Breast epithelium (tissue), 4 donors: ENCODE measurements at regions not wholly inside any gene's neighbourhood (a gene's known extent, or its start where the extent isn't known, plus 50 kb on each side); places are given as distances from the start of the nearest gene placed in this dataset.

Experiments used
- DNase-seq, 2 donors: peaks; one replicate each; pipeline ENCODE4 v3.0.0-alpha.2; 2019; ENCODE audit warnings: low spot score in 2 of 2
- H3K27ac ChIP-seq, 2 donors: fragments of 200-600 bp; sonication (generic) in 1 of 2; one replicate each; pipeline ENCODE4 v1.5.1; 2016 to 2019; ENCODE audit warnings: mild to moderate bottlenecking in 1 of 2
- H3K27me3 ChIP-seq, 2 donors: fragments of 200-600 bp; sonication (generic) in 1 of 2; one replicate each; pipeline versions ENCODE4 v1.5.1 to v1.6.0; 2017 to 2019; ENCODE audit warnings: control low read depth in 1 of 2, mild to moderate bottlenecking in 1 of 2
- H3K36me3 ChIP-seq: fragments of 200-600 bp; one replicate; pipeline ENCODE4 v1.5.1; 2019
- H3K4me1 ChIP-seq, 2 donors: fragments of 200-600 bp; sonication (generic); one replicate each; pipeline ENCODE4 v1.5.1; 2016 to 2019; ENCODE audit warnings: control low read depth in 1 of 2
- H3K4me3 ChIP-seq, 3 donors: fragments of 200-600 bp; sonication (generic); 1 replicate in 2 of 3; 2 replicates in 1 of 3; pipeline ENCODE4 v1.5.1; 2016 to 2019; ENCODE audit warnings: mild to moderate bottlenecking in 3 of 3, moderate library complexity in 2 of 3
- H3K9me3 ChIP-seq, 2 donors: fragments of 200-600 bp; sonication (generic) in 1 of 2; one replicate each; pipeline ENCODE4 v1.5.1; 2016 to 2019; ENCODE audit warnings: control low read depth in 1 of 2
- POLR2A ChIP-seq: fragments of 450-650 bp; IDR thresholded peaks from one replicate; pipeline ENCODE4 v1.6.1; 2016; ENCODE audit warnings: antibody characterized with exemption, mild to moderate bottlenecking, moderate library complexity
- POLR2AphosphoS5 ChIP-seq, 3 donors: sonication (generic); formaldehyde crosslinking; IDR thresholded peaks; one replicate each; pipeline ENCODE4 v1.6.1; 2017; ENCODE audit warnings: antibody characterized with exemption in 3 of 3
- intact Hi-C: fragments of 100-400 bp; cut with DNase I; formaldehyde crosslinking; loops from one replicate; pipeline ENCODE4 v1.15.1; 2023; ENCODE audit warnings: low total_unique reads
- TF ChIP-seq, protein P1 (sequence below), 3 donors: fragments of 450-650 bp; IDR thresholded peaks; one replicate each; pipeline ENCODE4 v1.5.1; 2016 to 2017; ENCODE audit warnings: antibody characterized with exemption in 3 of 3, mild to moderate bottlenecking in 3 of 3, moderate library complexity in 3 of 3

- no peaks in the 10 kb centered on the region for H3K9me3 ChIP-seq
- no peak for TF ChIP-seq POLR2AphosphoS5 (IDR thresholded peaks at IDR 0.05)
- TF ChIP-seq, protein P1, sequence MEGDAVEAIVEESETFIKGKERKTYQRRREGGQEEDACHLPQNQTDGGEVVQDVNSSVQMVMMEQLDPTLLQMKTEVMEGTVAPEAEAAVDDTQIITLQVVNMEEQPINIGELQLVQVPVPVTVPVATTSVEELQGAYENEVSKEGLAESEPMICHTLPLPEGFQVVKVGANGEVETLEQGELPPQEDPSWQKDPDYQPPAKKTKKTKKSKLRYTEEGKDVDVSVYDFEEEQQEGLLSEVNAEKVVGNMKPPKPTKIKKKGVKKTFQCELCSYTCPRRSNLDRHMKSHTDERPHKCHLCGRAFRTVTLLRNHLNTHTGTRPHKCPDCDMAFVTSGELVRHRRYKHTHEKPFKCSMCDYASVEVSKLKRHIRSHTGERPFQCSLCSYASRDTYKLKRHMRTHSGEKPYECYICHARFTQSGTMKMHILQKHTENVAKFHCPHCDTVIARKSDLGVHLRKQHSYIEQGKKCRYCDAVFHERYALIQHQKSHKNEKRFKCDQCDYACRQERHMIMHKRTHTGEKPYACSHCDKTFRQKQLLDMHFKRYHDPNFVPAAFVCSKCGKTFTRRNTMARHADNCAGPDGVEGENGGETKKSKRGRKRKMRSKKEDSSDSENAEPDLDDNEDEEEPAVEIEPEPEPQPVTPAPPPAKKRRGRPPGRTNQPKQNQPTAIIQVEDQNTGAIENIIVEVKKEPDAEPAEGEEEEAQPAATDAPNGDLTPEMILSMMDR (IDR thresholded peaks at IDR 0.05) = no peak
- TF ChIP-seq POLR2A = no peak
- H3K36me3 ChIP-seq = no peaks in the 10 kb centered on the region
- DNase-seq = no peak
- H3K4me3 ChIP-seq = no peak overlapping the region
- no peaks in the 10 kb centered on the region for H3K27me3 ChIP-seq
- no peak overlapping the region for H3K27ac ChIP-seq
- H3K4me1 ChIP-seq = no peaks in the 10 kb centered on the region
- intact Hi-C loops = no loop called here
These were observed 424.7 kb upstream of the CAMK1G start for GRCh38 chr1:209158851-209159250.

- no peak overlapping the region for H3K4me3 ChIP-seq
- DNase-seq = no peak
- intact Hi-C loops = loop anchor here (5.0 kb wide), 1 partner anchor 483 kb away; no protein-coding TSS in a partner anchor
- H3K36me3 ChIP-seq = no peaks in the 10 kb centered on the region
- H3K9me3 ChIP-seq = no peaks in the 10 kb centered on the region
- H3K27ac ChIP-seq = no peak overlapping the region
- H3K27me3 ChIP-seq = no peaks in the 10 kb centered on the region
- no peaks in the 10 kb centered on the region for H3K4me1 ChIP-seq
- TF ChIP-seq POLR2AphosphoS5 (IDR thresholded peaks at IDR 0.05) (no peak), POLR2A (no peak)
- TF ChIP-seq, protein P1 (IDR thresholded peaks at IDR 0.05) = no peak
These were observed 423.3 kb upstream of the CAMK1G start for GRCh38 chr1:209160230-209160629.

DNA sequence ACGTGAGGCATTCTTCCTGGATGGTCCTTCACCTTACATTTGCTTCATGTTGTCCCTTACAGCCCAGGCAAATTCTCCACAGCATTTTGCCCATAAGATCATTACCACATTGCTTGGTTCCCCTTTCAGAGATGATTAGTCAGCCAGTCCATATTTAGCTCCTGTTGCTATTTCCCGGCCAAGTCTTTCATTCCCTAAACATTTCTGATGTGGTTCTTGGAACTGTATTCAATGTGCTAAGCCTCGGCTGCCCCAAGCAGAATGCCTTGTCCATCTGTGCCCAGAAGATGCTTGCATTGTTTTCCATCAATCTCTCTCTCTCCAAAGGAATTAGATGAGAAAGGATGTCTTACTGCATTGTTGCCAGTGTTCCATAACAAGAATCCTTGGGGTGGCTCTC is 420.9 kb upstream of the CAMK1G start:
- Histone ChIP-seq H3K4me1 (no peaks in the 10 kb centered on the region), H3K36me3 (no peaks in the 10 kb centered on the region), H3K27me3 (no peaks in the 10 kb centered on the region), H3K9me3 (no peaks in the 10 kb centered on the region), H3K4me3 (no peak overlapping the region), H3K27ac (no peak overlapping the region)
- no peak for DNase-seq
- intact Hi-C loops = loop anchor here (5.0 kb wide), 1 partner anchor 485 kb away; no protein-coding TSS in a partner anchor
- TF ChIP-seq POLR2A = no peak
- no peak for TF ChIP-seq POLR2AphosphoS5 (IDR thresholded peaks at IDR 0.05)
- TF ChIP-seq, protein P1 (IDR thresholded peaks at IDR 0.05) = no peak

- intact Hi-C loops = no loop called here
- Histone ChIP-seq H3K9me3 (no peaks in the 10 kb centered on the region), H3K27ac (no peak overlapping the region), H3K27me3 (no peaks in the 10 kb centered on the region), H3K4me3 (no peak overlapping the region), H3K4me1 (no peaks in the 10 kb centered on the region), H3K36me3 (no peaks in the 10 kb centered on the region)
- no peak for DNase-seq
- TF ChIP-seq, protein P1 (IDR thresholded peaks at IDR 0.05) = no peak
- TF ChIP-seq POLR2AphosphoS5 (IDR thresholded peaks at IDR 0.05) (no peak), POLR2A (no peak)
These were observed 415.3 kb upstream of the CAMK1G start for GRCh38 chr1:209168204-209168603.

GRCh38 chr1:209171151-209171550 is 412.4 kb upstream of the CAMK1G start:
- Histone ChIP-seq H3K27ac (no peak overlapping the region), H3K4me3 (no peak overlapping the region), H3K27me3 (no peaks in the 10 kb centered on the region), H3K9me3 (peaks cover 0 to 4% of the 10 kb centered on the region in 2 donors), H3K36me3 (no peaks in the 10 kb centered on the region), H3K4me1 (no peaks in the 10 kb centered on the region)
- DNase-seq = no peak
- intact Hi-C loops = no loop called here
- no peak for TF ChIP-seq POLR2AphosphoS5 (IDR thresholded peaks at IDR 0.05)
- TF ChIP-seq, protein P1 (IDR thresholded peaks at IDR 0.05) = no peak
- TF ChIP-seq POLR2A = no peak
